ENCODE measurements at regions not wholly inside any gene's neighbourhood (a gene's known extent, or its start where the extent isn't known, plus 50 kb on each side); places are given as distances from the start of the nearest gene placed in this dataset.

GRCh38 chr3:168267179-168267578 is 171.5 kb upstream of the GOLIM4 start:
- TF ChIP-seq CTCF (IDR thresholded peaks at IDR 0.05; ENCODE audit: low read length): no peak
- TF ChIP-seq EZH2 (IDR thresholded peaks at IDR 0.05; ENCODE audit: borderline replicate concordance, low read length): no peak
